Left ventricle myocardium inferior (tissue), 1 donor: ENCODE measurements at regions not wholly inside any gene's neighbourhood (a gene's known extent, or its start where the extent isn't known, plus 50 kb on each side); places are given as distances from the start of the nearest gene placed in this dataset.

ENCODE experiments used
- DNase-seq: peaks from one replicate; pipeline ENCODE4 v3.0.0-alpha.2; 2020
- H3K27ac ChIP-seq: fragments of 200-600 bp; replicated peaks from 2 replicates; pipeline ENCODE4 v1.8.0; 2021
- H3K27me3 ChIP-seq: fragments of 200-600 bp; 2 replicates; pipeline ENCODE4 v1.8.0; 2021; ENCODE audit warnings: low read depth
- H3K36me3 ChIP-seq: fragments of 200-600 bp; 2 replicates; pipeline ENCODE4 v1.8.0; 2021
- H3K4me1 ChIP-seq: fragments of 200-600 bp; 2 replicates; pipeline ENCODE4 v1.8.0; 2021
- H3K4me3 ChIP-seq: fragments of 200-600 bp; 2 replicates; pipeline ENCODE4 v1.8.0; 2021; ENCODE audit warnings: mild to moderate bottlenecking, moderate library complexity
- H3K9me3 ChIP-seq: fragments of 200-600 bp; replicated peaks from 2 replicates; pipeline ENCODE4 v1.8.0; 2021
- intact Hi-C: fragments of 100-400 bp; cut with micrococcal nuclease; formaldehyde crosslinking; loops from one replicate; pipeline ENCODE4 v1.11.0; 2022
- TF ChIP-seq, protein P1 (sequence below): fragments of 200-600 bp; IDR thresholded peaks from 2 replicates; pipeline ENCODE4 v1.8.0; 2021; ENCODE audit warnings: antibody characterized with exemption, mild to moderate bottlenecking, borderline replicate concordance
- donor health status: DM: no; HTN: yes; CAD: no; lungs with severe emphysema.

GRCh38 chr7:17057143-17057509, 175.3 kb upstream of the AGR3 start:
- Histone ChIP-seq H3K4me1 (no peaks in the 10 kb centered on the region), H3K9me3 (no peaks in the 10 kb centered on the region), H3K36me3 (no peaks in the 10 kb centered on the region), H3K4me3 (no peak overlapping the region), H3K27me3 (no peaks in the 10 kb centered on the region), H3K27ac (no peak overlapping the region)
- TF ChIP-seq, protein P1, sequence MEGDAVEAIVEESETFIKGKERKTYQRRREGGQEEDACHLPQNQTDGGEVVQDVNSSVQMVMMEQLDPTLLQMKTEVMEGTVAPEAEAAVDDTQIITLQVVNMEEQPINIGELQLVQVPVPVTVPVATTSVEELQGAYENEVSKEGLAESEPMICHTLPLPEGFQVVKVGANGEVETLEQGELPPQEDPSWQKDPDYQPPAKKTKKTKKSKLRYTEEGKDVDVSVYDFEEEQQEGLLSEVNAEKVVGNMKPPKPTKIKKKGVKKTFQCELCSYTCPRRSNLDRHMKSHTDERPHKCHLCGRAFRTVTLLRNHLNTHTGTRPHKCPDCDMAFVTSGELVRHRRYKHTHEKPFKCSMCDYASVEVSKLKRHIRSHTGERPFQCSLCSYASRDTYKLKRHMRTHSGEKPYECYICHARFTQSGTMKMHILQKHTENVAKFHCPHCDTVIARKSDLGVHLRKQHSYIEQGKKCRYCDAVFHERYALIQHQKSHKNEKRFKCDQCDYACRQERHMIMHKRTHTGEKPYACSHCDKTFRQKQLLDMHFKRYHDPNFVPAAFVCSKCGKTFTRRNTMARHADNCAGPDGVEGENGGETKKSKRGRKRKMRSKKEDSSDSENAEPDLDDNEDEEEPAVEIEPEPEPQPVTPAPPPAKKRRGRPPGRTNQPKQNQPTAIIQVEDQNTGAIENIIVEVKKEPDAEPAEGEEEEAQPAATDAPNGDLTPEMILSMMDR, result no peak
- intact Hi-C loops, result no loop called here
- DNase-seq, result no peak

- intact Hi-C loops, result no loop called here
- TF ChIP-seq, protein P1, result no peak
- no peak overlapping the region for H3K27ac ChIP-seq
Measured at GRCh38 chr7:17058568-17058967, 176.8 kb upstream of the AGR3 start.

DNA sequence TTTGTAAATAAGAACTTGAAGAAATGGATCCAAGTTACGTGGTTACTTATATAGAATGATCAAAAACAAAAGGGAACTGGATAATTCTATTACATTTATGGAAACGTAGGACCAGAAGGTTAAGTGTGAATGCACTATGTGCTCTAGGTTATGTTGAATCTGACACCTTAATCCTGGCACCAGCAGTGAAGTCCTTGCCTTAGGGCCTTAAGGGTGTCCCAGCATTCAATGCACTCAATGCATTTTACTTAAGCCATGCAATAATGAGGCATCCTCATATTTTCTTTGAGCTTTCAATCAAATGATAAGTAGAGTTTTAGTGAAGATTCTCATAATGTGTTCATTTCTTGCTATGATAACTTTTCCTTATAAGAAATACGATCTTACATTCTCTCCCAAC, 178.3 kb upstream of the AGR3 start:
- no peaks in the 10 kb centered on the region for H3K36me3 ChIP-seq
- intact Hi-C loops, result no loop called here
- no peak overlapping the region for H3K4me3 ChIP-seq
- H3K27me3 ChIP-seq, result no peaks in the 10 kb centered on the region
- H3K27ac ChIP-seq, result no peak overlapping the region
- H3K4me1 ChIP-seq, result no peaks in the 10 kb centered on the region
- TF ChIP-seq, protein P1, result no peak
- no peaks in the 10 kb centered on the region for H3K9me3 ChIP-seq
- no peak for DNase-seq

More at GRCh38 chr7:17058568-17058967, 176.8 kb upstream of the AGR3 start:
- H3K4me1 ChIP-seq, result no peaks in the 10 kb centered on the region
- H3K9me3 ChIP-seq, result no peaks in the 10 kb centered on the region
- no peaks in the 10 kb centered on the region for H3K27me3 ChIP-seq
- no peak overlapping the region for H3K4me3 ChIP-seq
- H3K36me3 ChIP-seq, result no peaks in the 10 kb centered on the region
- DNase-seq, result no peak

DNA sequence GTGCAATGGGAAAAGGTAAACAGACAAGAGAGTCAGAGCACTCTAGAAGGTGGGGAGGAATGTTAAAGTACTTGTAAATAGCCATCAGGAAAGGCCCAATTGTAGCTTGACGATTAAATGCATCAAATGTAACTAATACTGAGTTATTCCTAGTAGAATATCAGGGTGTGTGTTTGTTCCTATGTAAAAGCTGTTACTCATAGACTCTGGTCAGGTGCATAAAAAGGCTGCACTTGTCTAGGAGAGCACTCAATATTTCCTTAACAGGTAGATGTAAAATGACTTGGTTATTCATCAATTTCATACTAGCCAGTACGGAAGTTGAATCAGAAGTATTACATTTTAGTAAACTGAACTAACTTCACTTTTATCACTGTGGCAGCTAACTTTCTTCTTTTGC, 179.7 kb upstream of the AGR3 start:
- H3K4me3 ChIP-seq, result no peak overlapping the region
- no peaks in the 10 kb centered on the region for H3K4me1 ChIP-seq
- intact Hi-C loops, result no loop called here
- no peaks in the 10 kb centered on the region for H3K9me3 ChIP-seq
- no peak overlapping the region for H3K27ac ChIP-seq
- no peaks in the 10 kb centered on the region for H3K36me3 ChIP-seq
- DNase-seq, result no peak
- TF ChIP-seq, protein P1, result no peak
- no peaks in the 10 kb centered on the region for H3K27me3 ChIP-seq

GRCh38 chr7:17062151-17063044, 180.6 kb upstream of the AGR3 start:
- no peaks in the 10 kb centered on the region for H3K27me3 ChIP-seq
- no peaks in the 10 kb centered on the region for H3K4me1 ChIP-seq
- H3K27ac ChIP-seq, result no peak overlapping the region
- DNase-seq, result no peak
- H3K4me3 ChIP-seq, result no peak overlapping the region
- H3K36me3 ChIP-seq, result no peaks in the 10 kb centered on the region
- TF ChIP-seq, protein P1, result no peak
- H3K9me3 ChIP-seq, result no peaks in the 10 kb centered on the region
- intact Hi-C loops, result no loop called here
